ENCODE measurements at regions not wholly inside any gene's neighbourhood (a gene's known extent, or its start where the extent isn't known, plus 50 kb on each side); places are given as distances from the start of the nearest gene placed in this dataset.

DNA sequence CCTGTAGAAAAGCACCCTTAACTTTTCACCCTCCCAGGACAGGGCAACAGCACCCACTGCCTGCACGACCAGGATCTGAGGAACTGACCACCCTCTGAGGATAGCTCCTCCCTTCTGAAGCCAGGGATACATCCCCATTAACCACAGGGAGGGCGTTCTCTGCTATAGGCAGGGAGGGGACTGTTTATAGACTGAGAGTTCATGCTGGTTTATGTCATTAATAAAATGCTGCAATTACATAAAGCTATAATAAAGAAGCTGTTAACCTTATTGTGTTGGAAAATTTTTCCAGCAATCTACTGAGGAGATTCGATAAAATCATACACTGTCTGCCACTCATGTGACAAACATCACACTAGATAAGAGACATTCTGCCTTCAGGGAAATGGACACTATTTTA is 232.4 kb upstream of the SFSWAP start:
- DNase-seq (ENCODE audit: low read depth in 4 of 6, low spot score in 6 of 6): peak in 1 of 6 donors; percentile 75
- WGBS (ENCODE audit: insufficient coverage): no CpG with 5 or more reads among the region's 3 CpGs
- no peaks in the 10 kb centered on the region for H3K27me3 ChIP-seq (ENCODE audit: control insufficient read depth, insufficient read depth, low read length)
- H3K27ac ChIP-seq (ENCODE audit: low read depth, low read length): no peak overlapping the region
- H3K4me3 ChIP-seq (ENCODE audit: low read depth, low read length): no peak overlapping the region
- no peaks in the 10 kb centered on the region for H3K36me3 ChIP-seq (ENCODE audit: control insufficient read depth, insufficient read depth, low read length)
- no peaks in the 10 kb centered on the region for H3K9me3 ChIP-seq (ENCODE audit: control insufficient read depth, insufficient read depth, low read length)
- peaks cover 5% of the 10 kb centered on the region for H3K4me1 ChIP-seq (ENCODE audit: control insufficient read depth, insufficient read depth, low read length)

GRCh38 chr12:131482199-131482598 is 228.7 kb upstream of the SFSWAP start:
- no peaks in the 10 kb centered on the region for H3K36me3 ChIP-seq (ENCODE audit: control insufficient read depth, insufficient read depth, low read length)
- H3K4me3 ChIP-seq (ENCODE audit: low read depth, low read length): no peak overlapping the region
- no peaks in the 10 kb centered on the region for H3K4me1 ChIP-seq (ENCODE audit: control insufficient read depth, insufficient read depth, low read length)
- no peaks in the 10 kb centered on the region for H3K27me3 ChIP-seq (ENCODE audit: control insufficient read depth, insufficient read depth, low read length)
- WGBS (ENCODE audit: insufficient coverage): 80% methylated on average over 6 of the region's 6 CpGs
- no peaks in the 10 kb centered on the region for H3K9me3 ChIP-seq (ENCODE audit: control insufficient read depth, insufficient read depth, low read length)
- H3K27ac ChIP-seq (ENCODE audit: low read depth, low read length): no peak overlapping the region
- no peak for DNase-seq (ENCODE audit: low read depth in 4 of 6, low spot score in 6 of 6)

GRCh38 chr12:131482686-131483085 is 228.2 kb upstream of the SFSWAP start:
- no peak for DNase-seq (ENCODE audit: low read depth in 4 of 6, low spot score in 6 of 6)
- no peaks in the 10 kb centered on the region for H3K36me3 ChIP-seq (ENCODE audit: control insufficient read depth, insufficient read depth, low read length)
- no peak overlapping the region for H3K27ac ChIP-seq (ENCODE audit: low read depth, low read length)
- WGBS (ENCODE audit: insufficient coverage): 98% methylated on average over 9 of the region's 9 CpGs
- H3K4me3 ChIP-seq (ENCODE audit: low read depth, low read length): no peak overlapping the region
- H3K27me3 ChIP-seq (ENCODE audit: control insufficient read depth, insufficient read depth, low read length): no peaks in the 10 kb centered on the region
- H3K4me1 ChIP-seq (ENCODE audit: control insufficient read depth, insufficient read depth, low read length): no peaks in the 10 kb centered on the region
- no peaks in the 10 kb centered on the region for H3K9me3 ChIP-seq (ENCODE audit: control insufficient read depth, insufficient read depth, low read length)

DNA sequence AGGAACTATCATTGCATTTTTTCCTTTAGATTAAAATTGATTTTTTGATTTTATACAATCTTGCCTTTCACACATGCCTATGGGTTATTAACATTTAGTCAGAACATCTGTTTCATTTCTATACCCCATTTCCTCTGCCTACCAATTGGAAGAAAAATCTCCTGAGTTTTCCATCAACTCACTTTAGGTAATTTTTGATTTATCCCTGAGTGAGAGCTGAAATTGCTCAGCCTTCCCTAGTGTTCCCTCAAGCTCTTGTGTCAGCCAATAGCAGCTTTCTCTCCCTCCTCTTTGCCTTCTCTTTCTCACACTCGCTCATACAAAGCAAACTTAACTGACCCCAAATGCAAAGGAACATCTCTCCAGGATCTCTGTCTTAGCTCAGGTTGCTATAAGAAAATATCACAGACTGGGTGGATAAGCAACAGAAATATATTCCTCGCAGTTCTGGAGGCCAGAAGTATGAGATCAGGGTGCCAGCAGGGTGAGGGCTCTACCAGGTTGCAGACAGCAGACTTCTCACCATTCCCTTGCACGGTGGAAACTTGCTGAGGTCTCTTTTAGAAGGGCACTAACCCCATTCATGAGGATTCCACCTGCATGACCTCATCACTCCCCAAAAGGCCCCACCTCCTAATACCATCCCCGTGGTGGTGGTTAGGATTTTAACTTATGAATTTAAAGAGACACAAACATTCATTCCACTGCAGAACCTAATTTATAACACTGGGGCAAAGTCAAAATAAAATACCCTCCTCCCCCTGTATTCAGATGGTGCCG is 224.2 kb upstream of the SFSWAP start:
- no peak overlapping the region for H3K27ac ChIP-seq (ENCODE audit: low read depth, low read length)
- H3K9me3 ChIP-seq (ENCODE audit: control insufficient read depth, insufficient read depth, low read length): no peaks in the 10 kb centered on the region
- 96% methylated on average over 2 of the region's 5 CpGs for WGBS (ENCODE audit: insufficient coverage)
- H3K4me1 ChIP-seq (ENCODE audit: control insufficient read depth, insufficient read depth, low read length): no peaks in the 10 kb centered on the region
- no peak overlapping the region for H3K4me3 ChIP-seq (ENCODE audit: low read depth, low read length)
- no peaks in the 10 kb centered on the region for H3K36me3 ChIP-seq (ENCODE audit: control insufficient read depth, insufficient read depth, low read length)
- DNase-seq (ENCODE audit: low read depth in 4 of 6, low spot score in 6 of 6): peak in 1 of 6 donors; percentile 58
- H3K27me3 ChIP-seq (ENCODE audit: control insufficient read depth, insufficient read depth, low read length): no peaks in the 10 kb centered on the region

- Histone ChIP-seq H3K27me3 (ENCODE audit: control insufficient read depth, insufficient read depth, low read length) (no peaks in the 10 kb centered on the region), H3K27ac (ENCODE audit: low read depth, low read length) (no peak overlapping the region), H3K36me3 (ENCODE audit: control insufficient read depth, insufficient read depth, low read length) (no peaks in the 10 kb centered on the region), H3K9me3 (ENCODE audit: control insufficient read depth, insufficient read depth, low read length) (no peaks in the 10 kb centered on the region), H3K4me1 (ENCODE audit: control insufficient read depth, insufficient read depth, low read length) (peaks cover 6% of the 10 kb centered on the region), H3K4me3 (ENCODE audit: low read depth, low read length) (no peak overlapping the region)
- WGBS (ENCODE audit: insufficient coverage): 65% methylated on average over 7 of the region's 9 CpGs
- peak in 2 of 6 donors; percentile 48 to 71 for DNase-seq (ENCODE audit: low read depth in 4 of 6, low spot score in 6 of 6)
Observed at GRCh38 chr12:131487388-131488124, 223.3 kb upstream of the SFSWAP start.

DNA sequence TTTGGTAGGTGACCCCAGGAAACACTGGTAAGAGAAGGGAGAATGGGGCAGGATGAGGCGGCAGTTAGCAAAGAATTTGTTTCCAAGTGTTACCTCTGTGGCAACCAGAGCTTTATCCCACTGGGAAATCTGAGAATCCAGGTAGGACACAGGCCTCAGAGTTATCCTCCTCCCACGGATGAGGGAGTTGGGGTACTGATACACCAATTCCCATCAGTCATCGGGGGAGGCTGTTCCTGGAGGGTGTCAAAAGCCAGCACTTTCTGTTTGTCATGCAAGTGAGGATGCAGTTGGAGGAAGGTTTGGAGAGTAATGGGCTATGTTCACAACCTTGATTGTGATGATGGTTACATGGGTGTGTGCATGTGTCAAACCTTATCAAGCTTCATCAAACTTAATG is 221.2 kb upstream of the SFSWAP start:
- no peak overlapping the region for H3K4me3 ChIP-seq (ENCODE audit: low read depth, low read length)
- 100% methylated on average over 3 of the region's 3 CpGs for WGBS (ENCODE audit: insufficient coverage)
- no peaks in the 10 kb centered on the region for H3K9me3 ChIP-seq (ENCODE audit: control insufficient read depth, insufficient read depth, low read length)
- no peaks in the 10 kb centered on the region for H3K36me3 ChIP-seq (ENCODE audit: control insufficient read depth, insufficient read depth, low read length)
- peaks cover 7% of the 10 kb centered on the region for H3K4me1 ChIP-seq (ENCODE audit: control insufficient read depth, insufficient read depth, low read length)
- no peak for DNase-seq (ENCODE audit: low read depth in 4 of 6, low spot score in 6 of 6)
- H3K27me3 ChIP-seq (ENCODE audit: control insufficient read depth, insufficient read depth, low read length): no peaks in the 10 kb centered on the region
- no peak overlapping the region for H3K27ac ChIP-seq (ENCODE audit: low read depth, low read length)

- Histone ChIP-seq H3K36me3 (ENCODE audit: control insufficient read depth, insufficient read depth, low read length) (no peaks in the 10 kb centered on the region), H3K27me3 (ENCODE audit: control insufficient read depth, insufficient read depth, low read length) (no peaks in the 10 kb centered on the region), H3K4me1 (ENCODE audit: control insufficient read depth, insufficient read depth, low read length) (peaks cover 7% of the 10 kb centered on the region), H3K9me3 (ENCODE audit: control insufficient read depth, insufficient read depth, low read length) (no peaks in the 10 kb centered on the region), H3K4me3 (ENCODE audit: low read depth, low read length) (no peak overlapping the region), H3K27ac (ENCODE audit: low read depth, low read length) (no peak overlapping the region)
- no peak for DNase-seq (ENCODE audit: low read depth in 4 of 6, low spot score in 6 of 6)
- WGBS (ENCODE audit: insufficient coverage): no CpG with 5 or more reads among the region's 1 CpG
Observed at GRCh38 chr12:131491155-131491554, 219.7 kb upstream of the SFSWAP start.

DNA sequence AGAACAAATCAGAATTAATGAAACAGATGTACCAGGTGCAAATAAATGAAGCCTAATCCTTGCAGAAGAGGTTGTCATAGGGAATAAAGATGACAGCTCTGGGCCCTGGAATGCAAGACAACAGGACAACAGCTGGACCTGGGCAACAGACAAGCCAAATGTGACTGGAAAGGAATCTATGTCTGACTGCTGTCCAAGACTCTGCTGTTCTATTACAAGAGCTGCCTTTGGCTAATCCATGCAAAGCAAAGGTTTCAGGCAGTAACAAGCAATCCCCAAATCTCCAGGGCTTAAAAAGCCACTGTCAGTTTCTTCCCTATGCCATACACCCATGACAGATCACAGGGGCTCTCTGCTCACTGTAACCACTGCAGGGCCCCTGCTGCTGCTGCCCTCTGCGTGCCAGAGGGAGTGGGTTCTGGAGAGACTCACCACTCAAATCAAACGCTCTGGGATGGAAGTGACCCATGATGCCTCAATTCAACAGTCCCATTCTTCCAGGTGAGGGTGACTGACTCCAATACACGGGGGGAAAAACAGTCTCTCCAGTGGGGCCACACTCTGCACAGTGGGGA is 218.9 kb upstream of the SFSWAP start:
- Histone ChIP-seq H3K9me3 (ENCODE audit: control insufficient read depth, insufficient read depth, low read length) (no peaks in the 10 kb centered on the region), H3K4me1 (ENCODE audit: control insufficient read depth, insufficient read depth, low read length) (peaks cover 7% of the 10 kb centered on the region), H3K27me3 (ENCODE audit: control insufficient read depth, insufficient read depth, low read length) (no peaks in the 10 kb centered on the region), H3K36me3 (ENCODE audit: control insufficient read depth, insufficient read depth, low read length) (no peaks in the 10 kb centered on the region), H3K27ac (ENCODE audit: low read depth, low read length) (no peak overlapping the region), H3K4me3 (ENCODE audit: low read depth, low read length) (no peak overlapping the region)
- DNase-seq (ENCODE audit: low read depth in 4 of 6, low spot score in 6 of 6): peak in 2 of 6 donors; percentile 19 to 63
- WGBS (ENCODE audit: insufficient coverage): 64% methylated on average over 2 of the region's 3 CpGs

GRCh38 chr12:131493068-131493826 is 217.6 kb upstream of the SFSWAP start:
- no peaks in the 10 kb centered on the region for H3K36me3 ChIP-seq (ENCODE audit: control insufficient read depth, insufficient read depth, low read length)
- H3K4me3 ChIP-seq (ENCODE audit: low read depth, low read length): no peak overlapping the region
- DNase-seq (ENCODE audit: low read depth in 4 of 6, low spot score in 6 of 6): no peak
- 79% methylated on average over 15 of the region's 34 CpGs for WGBS (ENCODE audit: insufficient coverage)
- H3K4me1 ChIP-seq (ENCODE audit: control insufficient read depth, insufficient read depth, low read length): peaks cover 7% of the 10 kb centered on the region
- no peak overlapping the region for H3K27ac ChIP-seq (ENCODE audit: low read depth, low read length)
- no peaks in the 10 kb centered on the region for H3K9me3 ChIP-seq (ENCODE audit: control insufficient read depth, insufficient read depth, low read length)
- H3K27me3 ChIP-seq (ENCODE audit: control insufficient read depth, insufficient read depth, low read length): no peaks in the 10 kb centered on the region
